ENCODE measurements at regions not wholly inside any gene's neighbourhood (a gene's known extent, or its start where the extent isn't known, plus 50 kb on each side); places are given as distances from the start of the nearest gene placed in this dataset.

DNA sequence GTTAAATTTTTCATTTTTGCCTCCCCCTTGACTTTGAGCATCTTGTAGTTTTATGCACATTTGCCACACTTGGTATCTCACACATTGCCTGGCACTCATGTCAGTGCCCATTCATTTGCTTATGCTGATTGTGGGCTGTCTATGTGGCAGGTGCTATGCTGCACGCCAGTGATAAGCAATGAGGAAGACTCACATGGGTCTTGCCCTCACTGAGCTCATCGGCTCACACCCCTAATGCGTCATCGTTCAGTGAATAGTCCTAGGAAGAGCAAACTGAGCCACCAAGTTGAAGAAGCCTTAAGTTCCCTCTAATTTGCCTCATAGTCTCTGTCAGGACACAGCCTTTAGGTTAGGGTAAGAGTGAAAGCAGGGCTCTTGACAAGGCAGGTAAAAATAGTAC is 209.4 kb upstream of the IL12B start:
- no peak for TF ChIP-seq POLR2A (IDR thresholded peaks at IDR 0.05; ENCODE audit: low read depth, low read length)
- TF ChIP-seq POLR2AphosphoS5 (IDR thresholded peaks at IDR 0.05; ENCODE audit: low read depth, low read length) = no peak
- no peak for TF ChIP-seq SPI1 (IDR thresholded peaks at IDR 0.05; ENCODE audit: low read depth, low read length)
